ENCODE measurements at regions not wholly inside any gene's neighbourhood (a gene's known extent, or its start where the extent isn't known, plus 50 kb on each side); places are given as distances from the start of the nearest gene placed in this dataset.

GRCh38 chr1:172748201-172748600, 89.3 kb downstream of the FASLG start:
- Histone ChIP-seq H3K4me1 (peaks cover 18 to 25% (median 23%) of the 10 kb centered on the region in 4 donors), H3K4me3 (no peak overlapping the region), H3K36me3 (no peaks in the 10 kb centered on the region), H3K27ac (no peak overlapping the region), H3K9me3 (no peaks in the 10 kb centered on the region), H3K27me3 (no peaks in the 10 kb centered on the region)
- intact Hi-C loops (cut with DNase I; ENCODE audit: low total_unique reads) = no loop called here
- no peak for TF ChIP-seq POLR2AphosphoS5 (IDR thresholded peaks at IDR 0.05)
- no peak for TF ChIP-seq CTCF (IDR thresholded peaks at IDR 0.05)
- no peak for TF ChIP-seq POLR2A (IDR thresholded peaks at IDR 0.05)
- no peak for TF ChIP-seq EP300 (IDR thresholded peaks at IDR 0.05)
- no peak for DNase-seq
- 92 to 97% (median 95%) methylated on average over 19 to 24 of the region's 24 CpGs for WGBS, 5 donors

GRCh38 chr1:172751683-172752082, 92.8 kb downstream of the FASLG start:
- no peak overlapping the region for H3K4me3 ChIP-seq
- WGBS, 5 donors = 89 to 93% (median 92%) methylated on average over 1 of the region's 1 CpG
- no peaks in the 10 kb centered on the region for H3K9me3 ChIP-seq
- H3K4me1 ChIP-seq = peaks cover 4 to 7% (median 5%) of the 10 kb centered on the region in 4 donors
- no peak overlapping the region for H3K27ac ChIP-seq
- no peaks in the 10 kb centered on the region for H3K36me3 ChIP-seq
- intact Hi-C loops (cut with DNase I; ENCODE audit: low total_unique reads) = no loop called here
- H3K27me3 ChIP-seq = no peaks in the 10 kb centered on the region
- TF ChIP-seq CTCF (IDR thresholded peaks at IDR 0.05) (no peak), POLR2AphosphoS5 (IDR thresholded peaks at IDR 0.05) (no peak), EP300 (IDR thresholded peaks at IDR 0.05) (no peak), POLR2A (IDR thresholded peaks at IDR 0.05) (no peak)
- DNase-seq = no peak

GRCh38 chr1:172753964-172754363, 95.1 kb downstream of the FASLG start:
- Histone ChIP-seq H3K9me3 (no peaks in the 10 kb centered on the region), H3K4me1 (no peaks in the 10 kb centered on the region), H3K36me3 (no peaks in the 10 kb centered on the region), H3K4me3 (no peak overlapping the region), H3K27ac (no peak overlapping the region), H3K27me3 (no peaks in the 10 kb centered on the region)
- TF ChIP-seq POLR2AphosphoS5 (IDR thresholded peaks at IDR 0.05) (no peak), CTCF (IDR thresholded peaks at IDR 0.05) (no peak), POLR2A (IDR thresholded peaks at IDR 0.05) (no peak), EP300 (IDR thresholded peaks at IDR 0.05) (no peak)
- intact Hi-C loops (cut with DNase I; ENCODE audit: low total_unique reads) = no loop called here
- DNase-seq = no peak
- 42 to 68% (median 56%) methylated on average over 2 of the region's 2 CpGs for WGBS, 5 donors

GRCh38 chr1:172754609-172755008, 95.7 kb downstream of the FASLG start:
- no peak for DNase-seq
- intact Hi-C loops (cut with DNase I; ENCODE audit: low total_unique reads) = no loop called here
- Histone ChIP-seq H3K36me3 (no peaks in the 10 kb centered on the region), H3K4me1 (no peaks in the 10 kb centered on the region), H3K27ac (no peak overlapping the region), H3K9me3 (no peaks in the 10 kb centered on the region), H3K27me3 (no peaks in the 10 kb centered on the region), H3K4me3 (no peak overlapping the region)
- 65 to 73% (median 69%) methylated on average over 1 of the region's 1 CpG for WGBS, 5 donors
- TF ChIP-seq EP300 (IDR thresholded peaks at IDR 0.05) = no peak

- Histone ChIP-seq H3K4me1 (no peaks in the 10 kb centered on the region), H3K27me3 (no peaks in the 10 kb centered on the region), H3K27ac (no peak overlapping the region), H3K9me3 (no peaks in the 10 kb centered on the region), H3K36me3 (no peaks in the 10 kb centered on the region), H3K4me3 (no peak overlapping the region)
- 86 to 94% (median 94%) methylated on average over 7 of the region's 7 CpGs for WGBS, 5 donors
- TF ChIP-seq POLR2AphosphoS5 (IDR thresholded peaks at IDR 0.05) = no peak
- no peak for TF ChIP-seq EP300 (IDR thresholded peaks at IDR 0.05)
- no peak for TF ChIP-seq POLR2A (IDR thresholded peaks at IDR 0.05)
- TF ChIP-seq CTCF (IDR thresholded peaks at IDR 0.05) = no peak
- intact Hi-C loops (cut with DNase I; ENCODE audit: low total_unique reads) = no loop called here
- no peak for DNase-seq
Observed at GRCh38 chr1:172755099-172755498, 96.2 kb downstream of the FASLG start.

Measured in stomach (tissue), 8 donors.